Suppressor macrophage treated with lipopolysaccharide for 1 hour (primary cell): ENCODE measurements at regions not wholly inside any gene's neighbourhood (a gene's known extent, or its start where the extent isn't known, plus 50 kb on each side); places are given as distances from the start of the nearest gene placed in this dataset.
"Not testable (repeated sequence)": the region's sequence is repeated elsewhere in the genome, so short reads cannot be mapped to it uniquely, and the experiment has no call there.

ENCODE experiments used
- DNase-seq, 3 donors: peaks; one replicate each; pipeline ENCODE4 v3.0.0-alpha.2; 2020 to 2022

- no peak for DNase-seq
Observed at GRCh38 chrX:19243431-19243830, 100.3 kb upstream of the PDHA1 start.

- DNase-seq = not testable (repeated sequence)
Observed at GRCh38 chrX:19244921-19245320, 98.8 kb upstream of the PDHA1 start.

DNA sequence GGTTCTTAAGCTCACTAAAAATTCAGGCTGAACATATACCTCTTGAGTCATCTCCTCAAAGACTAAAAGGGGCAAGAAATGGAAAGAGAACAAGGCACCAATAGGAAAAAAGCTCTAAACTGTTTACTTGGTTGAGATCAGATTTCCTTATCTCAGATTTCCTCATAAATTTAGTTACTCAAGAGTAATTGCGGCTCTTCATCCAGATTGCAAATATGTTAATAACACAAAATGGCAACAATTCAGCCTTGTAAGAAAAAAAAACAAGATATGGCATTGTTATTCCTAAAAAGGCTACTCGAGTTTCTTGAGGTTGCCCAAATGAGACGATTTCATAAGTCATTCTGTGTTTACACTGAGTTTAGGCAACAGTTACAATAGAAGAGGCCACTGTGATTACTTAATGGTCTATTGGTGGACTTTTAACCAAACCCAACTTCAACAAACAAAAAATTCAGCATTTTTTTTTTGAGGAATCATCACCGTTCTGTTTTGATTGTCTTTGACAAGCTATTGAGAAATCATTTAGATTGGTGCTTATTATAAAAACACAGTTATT is 97.9 kb upstream of the PDHA1 start:
- no peak for DNase-seq

GRCh38 chrX:19256986-19257385 is 86.7 kb upstream of the PDHA1 start:
- no peak for DNase-seq

DNA sequence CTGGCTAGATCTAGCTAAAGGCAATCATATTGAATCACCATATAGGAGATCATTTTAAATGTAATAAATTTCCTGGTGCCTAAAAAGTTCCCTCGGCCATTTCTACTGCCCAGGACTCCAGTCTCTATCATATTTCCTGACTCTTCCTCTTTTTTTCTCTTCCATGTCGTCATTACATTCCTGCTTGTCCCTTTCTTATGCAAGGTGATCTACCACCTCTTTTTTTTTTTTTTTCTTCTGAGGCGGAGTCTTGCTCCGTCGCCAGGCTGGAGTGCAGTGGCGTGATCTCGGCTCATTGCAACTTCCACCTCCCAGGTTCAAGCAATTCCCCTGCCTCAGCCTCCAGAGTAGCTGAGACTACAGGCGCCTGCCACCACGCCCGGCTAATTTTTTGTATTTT is 82.7 kb upstream of the PDHA1 start:
- not testable (repeated sequence) for DNase-seq

DNA sequence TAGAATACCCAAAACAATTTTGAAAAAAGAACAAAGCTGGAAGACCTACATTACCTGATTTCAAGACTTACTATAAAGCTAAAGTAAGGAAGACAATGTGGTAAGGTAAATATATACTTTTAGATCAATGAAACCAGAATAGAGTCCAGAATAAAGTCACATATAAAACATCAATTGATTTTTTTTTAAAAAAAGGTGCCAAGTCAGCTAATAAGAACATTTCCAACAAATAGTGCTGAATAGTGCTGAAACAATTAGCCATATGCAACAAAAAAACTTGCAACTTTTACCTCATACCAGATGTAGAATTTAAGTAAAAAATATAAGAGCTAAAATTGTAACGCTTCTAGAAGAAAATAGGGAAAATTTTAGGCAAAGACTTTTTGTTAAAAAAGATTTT is 73.0 kb upstream of the PDHA1 start:
- DNase-seq = no peak

GRCh38 chrX:19272452-19272851 is 71.3 kb upstream of the PDHA1 start:
- no peak for DNase-seq

GRCh38 chrX:19280636-19281035 is 63.1 kb upstream of the PDHA1 start:
- no peak for DNase-seq

DNA sequence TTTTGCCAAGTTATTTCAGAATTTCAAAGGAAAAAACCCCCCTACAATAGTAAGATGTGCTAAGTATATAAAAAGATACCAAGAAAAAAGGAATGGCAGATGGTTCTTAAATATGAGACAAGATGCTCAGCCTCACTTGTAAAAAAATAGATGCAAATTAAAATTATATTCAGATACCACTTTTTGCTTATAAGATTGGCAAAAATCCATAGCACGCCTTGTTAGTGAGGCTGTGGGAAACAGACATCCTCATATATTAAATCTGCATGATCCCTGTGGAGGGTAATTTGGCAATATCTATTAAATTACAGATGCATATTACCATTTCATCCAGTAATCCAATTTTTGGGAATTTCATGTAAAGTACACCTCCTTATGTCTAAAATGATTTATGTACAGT is 62.5 kb upstream of the PDHA1 start:
- no peak for DNase-seq

DNA sequence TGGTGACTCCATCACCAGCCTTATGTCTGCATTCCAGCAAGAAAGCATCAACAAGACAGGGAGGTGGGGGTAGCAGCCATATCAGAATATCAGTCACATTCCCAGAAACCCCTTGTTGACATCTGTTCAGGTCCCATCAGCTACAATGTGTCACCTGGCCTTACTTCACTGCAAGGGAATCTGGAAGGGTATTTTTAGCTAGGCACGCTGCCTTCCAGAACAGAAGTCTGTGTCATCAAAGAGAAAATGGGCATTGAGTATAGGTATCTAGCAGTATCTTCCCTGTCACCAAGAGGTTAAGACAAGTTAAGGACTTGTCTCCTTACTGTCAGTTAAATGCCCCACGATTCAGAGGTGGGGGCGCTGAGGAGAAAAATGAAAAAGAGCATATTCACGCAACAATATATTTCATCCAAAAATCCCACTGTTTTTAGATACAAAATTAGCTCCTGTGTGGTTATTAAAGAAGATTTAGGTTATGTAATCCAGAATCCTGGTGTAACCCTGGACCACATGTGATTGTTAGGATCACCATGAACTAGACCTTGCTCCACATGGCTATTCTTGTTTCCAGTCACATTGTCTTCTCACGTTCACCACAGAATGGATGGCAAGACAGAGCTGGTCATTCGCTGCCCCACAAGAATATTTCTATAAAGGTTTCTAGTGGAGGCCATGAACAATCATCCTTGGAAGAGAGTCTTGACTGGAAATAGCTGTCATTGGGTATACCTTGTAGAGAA is 60.0 kb upstream of the PDHA1 start:
- no peak for DNase-seq

DNA sequence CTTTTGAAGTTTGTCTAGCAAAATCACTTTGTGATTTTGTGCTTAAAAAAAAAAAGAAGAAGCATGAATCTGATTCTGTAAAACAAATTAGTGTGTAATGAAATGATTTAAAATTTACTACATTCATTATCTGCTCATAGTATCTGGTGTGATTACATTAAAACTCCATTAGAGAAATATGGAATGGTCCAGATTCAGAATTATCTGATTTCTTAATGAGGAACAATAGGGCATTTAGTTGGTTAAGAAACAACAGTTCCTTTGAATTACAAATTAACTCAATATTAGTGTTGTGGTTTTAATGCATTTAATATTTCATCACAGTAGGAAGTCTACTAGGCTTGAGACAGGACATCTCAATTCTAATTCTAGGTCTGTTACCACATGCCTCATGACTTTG is 57.9 kb upstream of the PDHA1 start:
- no peak for DNase-seq

DNA sequence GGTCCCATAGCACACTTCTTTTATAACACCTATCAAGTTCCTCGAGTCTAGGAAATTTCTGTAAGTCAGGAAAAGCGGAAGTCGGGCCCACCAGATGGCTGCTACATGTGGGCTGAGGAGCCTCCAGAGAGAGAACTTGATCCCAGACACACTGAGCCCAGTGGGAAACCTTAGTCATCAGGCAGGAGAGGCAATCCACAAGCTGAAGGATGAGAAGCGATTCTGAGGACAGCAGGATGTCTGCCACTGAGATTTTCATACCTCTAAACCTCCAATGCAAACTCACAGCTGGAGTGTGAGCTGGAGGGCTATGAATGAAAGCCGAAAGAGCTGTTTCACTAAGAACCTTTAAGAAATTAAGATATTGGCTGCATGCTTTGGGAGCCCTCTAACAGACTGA is 52.6 kb upstream of the PDHA1 start:
- DNase-seq = no peak

DNA sequence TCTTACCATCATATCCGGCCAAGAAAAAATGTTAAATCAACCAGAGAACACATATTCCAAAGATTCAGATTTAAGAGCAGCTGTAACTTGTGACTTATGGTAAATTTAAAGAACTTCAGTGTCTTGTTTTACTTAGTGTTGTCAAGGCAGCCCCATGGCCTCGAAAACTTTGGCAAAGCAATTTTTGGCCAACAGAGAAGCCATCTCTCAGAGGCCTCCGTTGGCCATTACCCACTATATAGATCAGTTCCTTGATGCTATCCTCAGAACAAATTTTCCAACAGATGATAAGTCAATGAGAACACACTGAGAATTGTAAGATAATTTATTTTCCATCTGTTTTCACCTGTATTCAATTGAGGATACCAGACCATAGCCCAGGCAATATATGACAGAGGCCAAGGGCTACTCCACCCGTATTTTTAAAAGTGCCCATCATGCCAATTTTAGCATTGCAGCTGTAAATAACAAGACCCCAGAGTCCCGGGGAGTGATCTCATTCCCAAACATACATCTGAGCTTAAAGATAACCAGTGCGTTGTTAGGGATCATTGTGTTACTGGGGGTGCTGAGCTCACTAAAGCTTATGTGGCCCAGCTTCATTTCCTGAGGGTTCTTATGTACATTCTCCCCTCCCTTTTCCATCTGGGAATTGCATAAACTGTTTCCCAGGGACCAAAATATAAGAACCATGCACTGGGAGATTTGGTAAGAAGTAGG is 50.0 kb upstream of the PDHA1 start:
- no peak for DNase-seq
